RWPE2 (cell line): ENCODE measurements at regions not wholly inside any gene's neighbourhood (a gene's known extent, or its start where the extent isn't known, plus 50 kb on each side); places are given as distances from the start of the nearest gene placed in this dataset.

Source experiments
- ATAC-seq: fragments of 200-7000 bp; cut with Tn5 transposase; 3 replicates; pipeline ENCODE4 v1.9.1; 2021; ENCODE audit warnings: low read depth
- DNase-seq: peaks from one replicate; pipeline ENCODE4 v3.0.0-alpha.2; 2020; ENCODE audit warnings: low spot score
- H3K27ac ChIP-seq: fragments of 450-650 bp; 2 replicates; pipeline ENCODE4 v1.5.1; 2017; ENCODE audit warnings: mild to moderate bottlenecking; ENCODE audit not compliant: poor library complexity, severe bottlenecking
- H3K27me3 ChIP-seq: fragments of 250-450 bp; sonication (Bioruptor Pico); 2 replicates; pipeline ENCODE4 v1.5.1; 2021; ENCODE audit warnings: mild to moderate bottlenecking, moderate library complexity; ENCODE audit not compliant: insufficient read depth, poor library complexity, severe bottlenecking
- H3K36me3 ChIP-seq: fragments of 250-450 bp; sonication (Bioruptor Pico); 2 replicates; pipeline ENCODE4 v1.5.1; 2020; ENCODE audit warnings: low read depth, mild to moderate bottlenecking, moderate library complexity
- H3K4me1 ChIP-seq: fragments of 250-450 bp; sonication (Bioruptor Pico); 2 replicates; pipeline ENCODE4 v1.5.1; 2021; ENCODE audit warnings: mild to moderate bottlenecking, moderate library complexity; ENCODE audit not compliant: insufficient read depth, poor library complexity, severe bottlenecking
- H3K4me3 ChIP-seq: fragments of 250-450 bp; sonication (Bioruptor Pico); 2 replicates; pipeline ENCODE4 v1.5.1; 2021; ENCODE audit warnings: mild to moderate bottlenecking, moderate library complexity; ENCODE audit not compliant: severe bottlenecking
- H3K9me3 ChIP-seq: fragments of 250-450 bp; sonication (Bioruptor Pico); 2 replicates; pipeline ENCODE4 v1.5.1; 2021; ENCODE audit warnings: mild to moderate bottlenecking, moderate library complexity; ENCODE audit not compliant: severe bottlenecking
- TF ChIP-seq, protein P1 (sequence below): fragments of 450-650 bp; IDR thresholded peaks from one replicate; pipeline ENCODE4 v1.5.1; 2017; ENCODE audit warnings: mild to moderate bottlenecking, moderate library complexity; ENCODE audit not compliant: poor library complexity, severe bottlenecking

DNA sequence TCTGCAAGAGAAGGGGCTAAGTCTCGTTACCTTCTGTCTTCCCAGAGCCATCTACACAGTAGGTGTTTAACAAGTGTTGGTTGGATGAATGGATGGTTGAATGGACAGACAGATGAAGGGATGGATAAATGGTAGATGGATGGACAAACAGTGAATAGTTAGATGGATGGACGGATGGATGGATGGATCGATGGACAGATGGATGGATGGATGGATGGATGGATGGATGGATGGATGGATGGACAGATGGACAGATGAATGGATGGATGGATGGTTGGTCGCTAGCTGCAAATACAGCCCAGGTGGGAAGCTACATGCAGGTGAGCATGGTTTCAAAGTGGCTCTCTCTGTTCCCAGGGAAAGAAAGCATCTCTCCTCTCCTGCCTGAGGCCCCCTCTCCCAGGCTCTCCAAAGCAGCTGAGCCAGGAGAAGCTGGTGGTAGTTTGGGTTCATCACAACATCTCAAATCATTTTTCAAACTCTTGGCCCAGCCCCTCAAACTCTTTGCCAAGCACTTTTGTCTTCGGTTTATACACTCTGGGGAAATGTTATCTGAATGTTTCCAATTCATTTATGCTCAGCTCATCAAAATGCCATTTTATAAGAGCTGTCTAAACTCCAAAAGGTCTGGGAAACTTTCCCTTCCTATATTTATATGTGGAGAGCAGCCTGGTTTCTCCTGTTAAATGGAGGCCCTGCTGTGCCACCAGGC is 192.7 kb downstream of the ANAPC1 start:
- ATAC-seq = no peak
- H3K27ac ChIP-seq = no peak overlapping the region
- TF ChIP-seq, protein P1, sequence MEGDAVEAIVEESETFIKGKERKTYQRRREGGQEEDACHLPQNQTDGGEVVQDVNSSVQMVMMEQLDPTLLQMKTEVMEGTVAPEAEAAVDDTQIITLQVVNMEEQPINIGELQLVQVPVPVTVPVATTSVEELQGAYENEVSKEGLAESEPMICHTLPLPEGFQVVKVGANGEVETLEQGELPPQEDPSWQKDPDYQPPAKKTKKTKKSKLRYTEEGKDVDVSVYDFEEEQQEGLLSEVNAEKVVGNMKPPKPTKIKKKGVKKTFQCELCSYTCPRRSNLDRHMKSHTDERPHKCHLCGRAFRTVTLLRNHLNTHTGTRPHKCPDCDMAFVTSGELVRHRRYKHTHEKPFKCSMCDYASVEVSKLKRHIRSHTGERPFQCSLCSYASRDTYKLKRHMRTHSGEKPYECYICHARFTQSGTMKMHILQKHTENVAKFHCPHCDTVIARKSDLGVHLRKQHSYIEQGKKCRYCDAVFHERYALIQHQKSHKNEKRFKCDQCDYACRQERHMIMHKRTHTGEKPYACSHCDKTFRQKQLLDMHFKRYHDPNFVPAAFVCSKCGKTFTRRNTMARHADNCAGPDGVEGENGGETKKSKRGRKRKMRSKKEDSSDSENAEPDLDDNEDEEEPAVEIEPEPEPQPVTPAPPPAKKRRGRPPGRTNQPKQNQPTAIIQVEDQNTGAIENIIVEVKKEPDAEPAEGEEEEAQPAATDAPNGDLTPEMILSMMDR = no peak

DNA sequence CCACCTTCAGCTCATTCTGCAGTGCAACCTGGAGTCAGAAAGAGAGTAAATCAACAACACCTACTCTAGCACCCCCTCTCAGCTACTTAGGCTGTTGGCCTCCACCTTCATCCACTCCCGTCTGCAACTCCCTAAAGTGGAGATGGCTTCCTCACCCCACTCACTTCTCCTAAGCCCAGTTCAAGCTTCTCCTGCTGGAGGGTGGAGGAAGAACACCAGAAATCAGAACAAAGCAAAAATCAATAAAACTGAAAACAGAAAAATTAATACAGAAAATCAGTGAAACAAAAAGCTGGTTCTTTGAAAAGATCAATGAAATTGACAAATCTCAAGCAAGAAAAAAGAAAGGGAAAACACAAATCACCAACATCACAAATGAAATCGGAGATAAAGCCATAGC is 191.7 kb downstream of the ANAPC1 start:
- no peaks in the 10 kb centered on the region for H3K27me3 ChIP-seq
- H3K27ac ChIP-seq = no peak overlapping the region
- DNase-seq = no peak
- no peaks in the 10 kb centered on the region for H3K4me1 ChIP-seq
- no peak overlapping the region for H3K4me3 ChIP-seq
- ATAC-seq = no peak
- TF ChIP-seq, protein P1 = no peak
- H3K9me3 ChIP-seq = no peaks in the 10 kb centered on the region
- H3K36me3 ChIP-seq = no peaks in the 10 kb centered on the region

More for the DNA sequence above, 192.7 kb downstream of the ANAPC1 start:
- Histone ChIP-seq H3K4me3 (no peak overlapping the region), H3K36me3 (no peaks in the 10 kb centered on the region), H3K27me3 (no peaks in the 10 kb centered on the region), H3K4me1 (no peaks in the 10 kb centered on the region), H3K9me3 (no peaks in the 10 kb centered on the region)
- DNase-seq = no peak

DNA sequence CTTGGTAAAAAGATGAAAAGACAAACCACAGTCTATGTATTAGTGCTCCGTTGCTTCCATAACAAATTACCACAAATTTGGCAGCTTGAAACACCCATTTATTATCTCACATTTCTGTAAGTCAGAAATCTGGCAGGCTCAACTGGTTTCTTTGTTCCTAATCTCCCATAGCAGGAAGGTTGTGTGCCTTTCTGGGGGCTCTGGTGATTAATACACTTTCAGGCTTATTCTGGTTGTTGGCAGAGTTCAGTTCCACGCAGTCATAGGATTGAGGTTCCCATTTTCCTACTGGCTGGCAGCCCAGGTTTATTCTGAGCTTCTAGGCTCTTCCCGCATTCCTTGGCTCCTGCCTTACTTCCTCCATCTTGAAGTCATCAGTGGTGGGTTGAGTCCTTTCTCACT is 189.3 kb downstream of the ANAPC1 start:
- H3K9me3 ChIP-seq = no peaks in the 10 kb centered on the region
- DNase-seq (no peak), ATAC-seq (no peak)

DNA sequence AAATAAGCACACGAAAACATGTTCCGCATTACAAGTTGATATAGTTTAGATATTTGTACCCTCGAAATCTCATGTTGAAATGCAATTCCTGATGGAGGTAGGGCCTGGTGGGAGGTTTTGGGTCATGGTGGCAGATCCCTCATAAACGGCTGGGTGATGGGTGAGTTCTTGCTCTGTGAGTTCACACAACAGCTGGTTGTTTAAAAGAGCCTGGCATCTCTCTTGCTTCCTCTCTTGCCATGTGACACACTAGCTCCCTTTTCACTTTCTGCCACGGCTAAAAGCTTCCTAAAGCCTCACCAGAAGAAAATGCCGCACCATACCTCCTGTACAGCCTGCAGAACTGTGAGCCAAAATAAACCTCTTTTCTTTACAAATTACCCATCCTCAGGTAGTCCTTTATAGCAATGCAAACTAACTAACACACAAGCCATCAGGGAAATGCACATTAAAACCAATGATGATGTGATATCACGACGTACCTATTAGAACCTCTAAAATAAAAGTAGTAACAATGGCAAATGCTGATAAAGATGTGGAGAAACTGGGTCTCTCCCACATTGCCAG is 188.5 kb downstream of the ANAPC1 start:
- no peak overlapping the region for H3K27ac ChIP-seq
- H3K27me3 ChIP-seq = no peaks in the 10 kb centered on the region
- TF ChIP-seq, protein P1 = no peak
- H3K4me1 ChIP-seq = peaks cover 19% of the 10 kb centered on the region
- DNase-seq (no peak), ATAC-seq (no peak)
- no peak overlapping the region for H3K4me3 ChIP-seq
- no peaks in the 10 kb centered on the region for H3K36me3 ChIP-seq
- no peaks in the 10 kb centered on the region for H3K9me3 ChIP-seq

More for the DNA sequence above, 189.3 kb downstream of the ANAPC1 start:
- Histone ChIP-seq H3K27me3 (no peaks in the 10 kb centered on the region), H3K4me1 (peaks cover 15% of the 10 kb centered on the region), H3K36me3 (no peaks in the 10 kb centered on the region), H3K4me3 (no peak overlapping the region), H3K27ac (no peak overlapping the region)
- TF ChIP-seq, protein P1 = no peak

DNA sequence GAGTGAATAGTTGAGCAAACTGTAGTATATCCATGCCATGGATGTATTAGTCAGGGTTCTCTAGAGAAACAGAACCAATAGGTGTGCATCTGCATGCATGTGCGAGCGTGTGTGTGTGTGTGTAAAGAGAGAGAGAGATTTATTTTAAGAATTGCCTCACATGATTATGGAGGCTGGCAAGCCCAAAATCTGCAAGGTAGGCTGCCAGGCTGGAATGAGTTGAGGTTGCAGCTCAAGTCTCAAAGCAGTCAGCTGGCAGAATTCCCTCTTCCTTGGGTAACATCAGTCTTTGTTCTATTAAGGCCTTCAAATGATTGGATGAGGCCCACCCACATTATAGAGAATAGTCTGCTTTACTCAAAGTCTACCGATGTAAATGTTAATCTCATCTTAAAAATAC is 187.8 kb downstream of the ANAPC1 start:
- no peak overlapping the region for H3K27ac ChIP-seq
- ATAC-seq (no peak), DNase-seq (no peak)
- H3K4me1 ChIP-seq = peaks cover 20% of the 10 kb centered on the region
- no peaks in the 10 kb centered on the region for H3K27me3 ChIP-seq
- H3K36me3 ChIP-seq = no peaks in the 10 kb centered on the region
- TF ChIP-seq, protein P1 = no peak
- no peak overlapping the region for H3K4me3 ChIP-seq
- H3K9me3 ChIP-seq = no peaks in the 10 kb centered on the region
